Karpas-422 (cell line): ENCODE measurements at regions not wholly inside any gene's neighbourhood (a gene's known extent, or its start where the extent isn't known, plus 50 kb on each side); places are given as distances from the start of the nearest gene placed in this dataset.

Source experiments
- DNase-seq: peaks from one replicate; pipeline ENCODE4 v3.0.0-alpha.2; 2015
- H2AFZ ChIP-seq: fragments of 200-600 bp; sonication (generic); 2 replicates; pipeline ENCODE4 v1.6.1; 2014; ENCODE audit warnings: antibody characterized with exemption, low read length, mixed read lengths
- H3K27ac ChIP-seq: fragments of 200-600 bp; sonication (generic); 2 replicates; pipeline ENCODE4 v1.5.1; 2014; ENCODE audit warnings: mild to moderate bottlenecking, low read length, moderate library complexity
- H3K27me3 ChIP-seq: fragments of 200-600 bp; sonication (generic); 2 replicates; pipeline ENCODE4 v1.6.1; 2014; ENCODE audit warnings: low read length, mixed read lengths
- H3K36me3 ChIP-seq: fragments of 200-600 bp; sonication (generic); 2 replicates; pipeline ENCODE4 v1.6.1; 2014; ENCODE audit warnings: low read length, mixed read lengths; ENCODE audit not compliant: insufficient read depth
- H3K4me1 ChIP-seq: fragments of 200-600 bp; sonication (generic); 2 replicates; pipeline ENCODE4 v1.6.1; 2014; ENCODE audit warnings: mild to moderate bottlenecking, low read length, mixed read lengths
- H3K4me2 ChIP-seq: fragments of 200-600 bp; sonication (generic); 2 replicates; pipeline ENCODE4 v1.6.1; 2014; ENCODE audit warnings: low read length, low read depth, mild to moderate bottlenecking; ENCODE audit not compliant: poor library complexity, severe bottlenecking
- H3K4me3 ChIP-seq: fragments of 200-600 bp; sonication (generic); 2 replicates; pipeline ENCODE4 v1.5.1; 2014; ENCODE audit warnings: mild to moderate bottlenecking, antibody characterized with exemption, low read length, mixed read lengths
- H3K79me2 ChIP-seq: fragments of 200-600 bp; sonication (generic); 2 replicates; pipeline ENCODE4 v1.6.1; 2014; ENCODE audit warnings: mild to moderate bottlenecking, low read length, mixed read lengths
- H3K9ac ChIP-seq: fragments of 200-600 bp; sonication (generic); 2 replicates; pipeline ENCODE4 v1.6.0; 2014; ENCODE audit warnings: low read length
- H3K9me2 ChIP-seq: fragments of 200-600 bp; sonication (generic), shearing (Covaris generic); replicated peaks from 2 replicates; pipeline ENCODE4 v1.6.0; 2014; ENCODE audit warnings: mild to moderate bottlenecking, low read length, moderate library complexity; ENCODE audit not compliant: insufficient read depth
- H3K9me3 ChIP-seq: fragments of 300-700, 200-600 bp; sonication (generic); 2 replicates; pipeline ENCODE4 v1.6.1; 2014; ENCODE audit warnings: low read length, mixed read lengths
- H4K20me1 ChIP-seq: fragments of 200-600 bp; sonication (generic); 2 replicates; pipeline ENCODE4 v1.6.1; 2014; ENCODE audit warnings: mild to moderate bottlenecking, antibody characterized with exemption, low read length, low read depth; ENCODE audit not compliant: insufficient read depth

GRCh38 chr2:41068740-41069139, 616.9 kb upstream of the SLC8A1 start:
- Histone ChIP-seq H3K9me3 (no peaks in the 10 kb centered on the region), H3K79me2 (no peaks in the 10 kb centered on the region)

GRCh38 chr2:41078341-41078740, 626.5 kb upstream of the SLC8A1 start:
- no peaks in the 10 kb centered on the region for H3K4me1 ChIP-seq
- no peak overlapping the region for H2AFZ ChIP-seq
- DNase-seq = no peak
- H3K27ac ChIP-seq = no peak overlapping the region
- H3K9me2 ChIP-seq = no peaks in the 10 kb centered on the region
- H4K20me1 ChIP-seq = no peaks in the 10 kb centered on the region
- H3K79me2 ChIP-seq = no peaks in the 10 kb centered on the region
- no peaks in the 10 kb centered on the region for H3K36me3 ChIP-seq
- H3K27me3 ChIP-seq = no peaks in the 10 kb centered on the region
- H3K4me2 ChIP-seq = no peak overlapping the region
- H3K9me3 ChIP-seq = no peaks in the 10 kb centered on the region
- H3K9ac ChIP-seq = no peak overlapping the region
- H3K4me3 ChIP-seq = no peak overlapping the region

More at GRCh38 chr2:41068740-41069139, 616.9 kb upstream of the SLC8A1 start:
- no peak overlapping the region for H3K4me2 ChIP-seq
- no peak overlapping the region for H3K27ac ChIP-seq
- H2AFZ ChIP-seq = no peak overlapping the region
- no peaks in the 10 kb centered on the region for H3K9me2 ChIP-seq
- H3K36me3 ChIP-seq = no peaks in the 10 kb centered on the region
- no peaks in the 10 kb centered on the region for H4K20me1 ChIP-seq
- H3K27me3 ChIP-seq = no peaks in the 10 kb centered on the region
- H3K9ac ChIP-seq = no peak overlapping the region
- no peak overlapping the region for H3K4me3 ChIP-seq
- H3K4me1 ChIP-seq = no peaks in the 10 kb centered on the region
- no peak for DNase-seq

- Histone ChIP-seq H3K9me3 (no peaks in the 10 kb centered on the region), H4K20me1 (no peaks in the 10 kb centered on the region), H3K27me3 (no peaks in the 10 kb centered on the region), H3K27ac (no peak overlapping the region), H3K9me2 (no peaks in the 10 kb centered on the region), H3K4me3 (no peak overlapping the region), H3K9ac (no peak overlapping the region), H3K4me2 (no peak overlapping the region), H3K79me2 (no peaks in the 10 kb centered on the region), H3K36me3 (no peaks in the 10 kb centered on the region), H3K4me1 (no peaks in the 10 kb centered on the region), H2AFZ (no peak overlapping the region)
- no peak for DNase-seq
Measured at GRCh38 chr2:41079011-41079410, 627.1 kb upstream of the SLC8A1 start.

GRCh38 chr2:41084321-41084720, 632.4 kb upstream of the SLC8A1 start:
- no peak for DNase-seq
- no peaks in the 10 kb centered on the region for H3K4me1 ChIP-seq
- H2AFZ ChIP-seq = no peak overlapping the region
- H3K4me3 ChIP-seq = no peak overlapping the region
- H3K79me2 ChIP-seq = no peaks in the 10 kb centered on the region
- no peaks in the 10 kb centered on the region for H3K36me3 ChIP-seq
- no peaks in the 10 kb centered on the region for H4K20me1 ChIP-seq
- H3K4me2 ChIP-seq = no peak overlapping the region
- no peaks in the 10 kb centered on the region for H3K27me3 ChIP-seq
- no peak overlapping the region for H3K27ac ChIP-seq
- H3K9me3 ChIP-seq = no peaks in the 10 kb centered on the region
- no peak overlapping the region for H3K9ac ChIP-seq
- no peaks in the 10 kb centered on the region for H3K9me2 ChIP-seq

GRCh38 chr2:41087946-41088345, 636.1 kb upstream of the SLC8A1 start:
- Histone ChIP-seq H3K27me3 (no peaks in the 10 kb centered on the region), H3K36me3 (no peaks in the 10 kb centered on the region), H3K9ac (no peak overlapping the region), H3K4me1 (no peaks in the 10 kb centered on the region), H3K9me2 (peaks cover 4% of the 10 kb centered on the region; the same call in 1 of the 2 replicates), H3K4me2 (no peak overlapping the region), H4K20me1 (no peaks in the 10 kb centered on the region), H3K4me3 (no peak overlapping the region), H3K27ac (no peak overlapping the region), H3K79me2 (no peaks in the 10 kb centered on the region), H3K9me3 (no peaks in the 10 kb centered on the region), H2AFZ (no peak overlapping the region)
- DNase-seq = no peak

GRCh38 chr2:41101281-41101680, 649.4 kb upstream of the SLC8A1 start:
- DNase-seq = no peak
- H4K20me1 ChIP-seq = no peaks in the 10 kb centered on the region
- no peak overlapping the region for H3K9ac ChIP-seq
- H3K27ac ChIP-seq = no peak overlapping the region
- no peak overlapping the region for H3K4me2 ChIP-seq
- H2AFZ ChIP-seq = no peak overlapping the region
- H3K4me1 ChIP-seq = no peaks in the 10 kb centered on the region
- H3K79me2 ChIP-seq = no peaks in the 10 kb centered on the region
- no peak overlapping the region for H3K4me3 ChIP-seq
- H3K9me3 ChIP-seq = no peaks in the 10 kb centered on the region
- H3K36me3 ChIP-seq = no peaks in the 10 kb centered on the region
- H3K27me3 ChIP-seq = no peaks in the 10 kb centered on the region
- no peaks in the 10 kb centered on the region for H3K9me2 ChIP-seq

GRCh38 chr2:41109744-41110143, 657.9 kb upstream of the SLC8A1 start:
- Histone ChIP-seq H2AFZ (no peak overlapping the region), H3K4me3 (no peak overlapping the region), H3K4me1 (no peaks in the 10 kb centered on the region), H3K27me3 (no peaks in the 10 kb centered on the region), H3K9ac (no peak overlapping the region), H3K4me2 (no peak overlapping the region), H4K20me1 (no peaks in the 10 kb centered on the region), H3K36me3 (no peaks in the 10 kb centered on the region), H3K79me2 (no peaks in the 10 kb centered on the region), H3K9me2 (no peaks in the 10 kb centered on the region), H3K27ac (no peak overlapping the region), H3K9me3 (no peaks in the 10 kb centered on the region)
- no peak for DNase-seq

GRCh38 chr2:41111836-41112627, 660.1 kb upstream of the SLC8A1 start:
- no peak overlapping the region for H3K27ac ChIP-seq
- no peaks in the 10 kb centered on the region for H3K9me2 ChIP-seq
- H3K79me2 ChIP-seq = no peaks in the 10 kb centered on the region
- no peaks in the 10 kb centered on the region for H3K9me3 ChIP-seq
- H3K36me3 ChIP-seq = no peaks in the 10 kb centered on the region
- no peaks in the 10 kb centered on the region for H3K4me1 ChIP-seq
- no peak for DNase-seq
- no peak overlapping the region for H3K4me3 ChIP-seq
- H3K9ac ChIP-seq = no peak overlapping the region
- H3K4me2 ChIP-seq = no peak overlapping the region
- no peaks in the 10 kb centered on the region for H4K20me1 ChIP-seq
- no peak overlapping the region for H2AFZ ChIP-seq
- H3K27me3 ChIP-seq = no peaks in the 10 kb centered on the region
